ENCODE measurements at regions not wholly inside any gene's neighbourhood (a gene's known extent, or its start where the extent isn't known, plus 50 kb on each side); places are given as distances from the start of the nearest gene placed in this dataset.

GRCh38 chr9:108117795-108118194 lies 628.2 kb upstream of the KLF4 start:
- TF ChIP-seq, protein P1, sequence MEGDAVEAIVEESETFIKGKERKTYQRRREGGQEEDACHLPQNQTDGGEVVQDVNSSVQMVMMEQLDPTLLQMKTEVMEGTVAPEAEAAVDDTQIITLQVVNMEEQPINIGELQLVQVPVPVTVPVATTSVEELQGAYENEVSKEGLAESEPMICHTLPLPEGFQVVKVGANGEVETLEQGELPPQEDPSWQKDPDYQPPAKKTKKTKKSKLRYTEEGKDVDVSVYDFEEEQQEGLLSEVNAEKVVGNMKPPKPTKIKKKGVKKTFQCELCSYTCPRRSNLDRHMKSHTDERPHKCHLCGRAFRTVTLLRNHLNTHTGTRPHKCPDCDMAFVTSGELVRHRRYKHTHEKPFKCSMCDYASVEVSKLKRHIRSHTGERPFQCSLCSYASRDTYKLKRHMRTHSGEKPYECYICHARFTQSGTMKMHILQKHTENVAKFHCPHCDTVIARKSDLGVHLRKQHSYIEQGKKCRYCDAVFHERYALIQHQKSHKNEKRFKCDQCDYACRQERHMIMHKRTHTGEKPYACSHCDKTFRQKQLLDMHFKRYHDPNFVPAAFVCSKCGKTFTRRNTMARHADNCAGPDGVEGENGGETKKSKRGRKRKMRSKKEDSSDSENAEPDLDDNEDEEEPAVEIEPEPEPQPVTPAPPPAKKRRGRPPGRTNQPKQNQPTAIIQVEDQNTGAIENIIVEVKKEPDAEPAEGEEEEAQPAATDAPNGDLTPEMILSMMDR (IDR thresholded peaks at IDR 0.05) = no peak
- TF ChIP-seq POLR2A (IDR thresholded peaks at IDR 0.05) = no peak

All from right lobe of liver (tissue), 4 donors.